Activated CD8-positive, alpha-beta memory T cell treated with anti-CD3 and anti-CD28 coated beads, Interleukin-2, amount 50 U/mL, for 4 hours (primary cell): ENCODE measurements at regions not wholly inside any gene's neighbourhood (a gene's known extent, or its start where the extent isn't known, plus 50 kb on each side); places are given as distances from the start of the nearest gene placed in this dataset.

Experiments used
- DNase-seq: peaks from one replicate; pipeline ENCODE4 v3.0.0-alpha.2; 2020

GRCh38 chr11:116503216-116504160, 269.3 kb downstream of the BUD13 start:
- no peak for DNase-seq

- DNase-seq, result no peak
Measured at GRCh38 chr11:116502641-116503061, 270.1 kb downstream of the BUD13 start.

- DNase-seq, result no peak
Measured at GRCh38 chr11:116501728-116502127, 271.1 kb downstream of the BUD13 start.

- no peak for DNase-seq
Measured at GRCh38 chr11:116500947-116501602, 271.7 kb downstream of the BUD13 start.

GRCh38 chr11:116500026-116500946, 272.5 kb downstream of the BUD13 start:
- no peak for DNase-seq

GRCh38 chr11:116499396-116500003, 273.3 kb downstream of the BUD13 start:
- DNase-seq, result no peak

GRCh38 chr11:116498161-116498560, 274.6 kb downstream of the BUD13 start:
- no peak for DNase-seq

GRCh38 chr11:116492600-116492999, 280.2 kb downstream of the BUD13 start:
- no peak for DNase-seq

- no peak for DNase-seq
Measured at GRCh38 chr11:116488836-116489389, 283.9 kb downstream of the BUD13 start.

- DNase-seq, result no peak
Measured at GRCh38 chr11:116485425-116485824, 287.4 kb downstream of the BUD13 start.

GRCh38 chr11:116482716-116483115, 290.1 kb downstream of the BUD13 start:
- DNase-seq, result no peak

- DNase-seq, result no peak
Measured at GRCh38 chr11:116481126-116481675, 291.6 kb downstream of the BUD13 start.

- no peak for DNase-seq
Measured at GRCh38 chr11:116478669-116479668, 293.8 kb downstream of the BUD13 start.

- DNase-seq, result no peak
Measured at GRCh38 chr11:116478205-116478604, 294.6 kb downstream of the BUD13 start.

GRCh38 chr11:116473790-116474346, 298.9 kb downstream of the BUD13 start:
- DNase-seq, result no peak

- no peak for DNase-seq
Measured at GRCh38 chr11:116473206-116473769, 299.5 kb downstream of the BUD13 start.

GRCh38 chr11:116472651-116473050, 300.1 kb downstream of the BUD13 start:
- no peak for DNase-seq

- no peak for DNase-seq
Measured at GRCh38 chr11:116471608-116472256, 301.1 kb downstream of the BUD13 start.

GRCh38 chr11:116468699-116469098, 304.1 kb downstream of the BUD13 start:
- no peak for DNase-seq
